MM.1S (cell line): ENCODE measurements at regions not wholly inside any gene's neighbourhood (a gene's known extent, or its start where the extent isn't known, plus 50 kb on each side); places are given as distances from the start of the nearest gene placed in this dataset.

Experiments
- DNase-seq: peaks from one replicate; pipeline ENCODE4 v3.0.0-alpha.2; 2015
- H2AFZ ChIP-seq: fragments of 300-600 bp; sonication (generic); 2 replicates; pipeline ENCODE4 v1.6.0; 2016; ENCODE audit warnings: antibody characterized with exemption, low read length
- H3F3A ChIP-seq: fragments of 300-600 bp; sonication (generic); 2 replicates; pipeline ENCODE4 v1.6.1; 2016; ENCODE audit warnings: mild to moderate bottlenecking, antibody characterized with exemption, low read length, moderate library complexity, mixed read lengths; ENCODE audit not compliant: insufficient read depth
- H3K27ac ChIP-seq: fragments of 300-600 bp; sonication (generic); 2 replicates; pipeline ENCODE4 v1.5.1; 2016; ENCODE audit warnings: mild to moderate bottlenecking, low read length
- H3K27me3 ChIP-seq: fragments of 300-600 bp; sonication (generic); replicated peaks from 2 replicates; pipeline ENCODE4 v1.6.0; 2016; ENCODE audit warnings: low read length; ENCODE audit not compliant: insufficient read depth
- H3K36me3 ChIP-seq: fragments of 300-600 bp; sonication (generic); replicated peaks from 2 replicates; pipeline ENCODE4 v1.6.1; 2016; ENCODE audit warnings: mild to moderate bottlenecking, low read length, mixed read lengths; ENCODE audit not compliant: insufficient read depth
- H3K4me1 ChIP-seq: fragments of 300-600 bp; sonication (generic); 2 replicates; pipeline ENCODE4 v1.6.1; 2016; ENCODE audit warnings: low read length, mixed read lengths
- H3K4me2 ChIP-seq: fragments of 300-600 bp; sonication (generic); 2 replicates; pipeline ENCODE4 v1.6.0; 2016; ENCODE audit warnings: low read depth, low read length
- H3K4me3 ChIP-seq: fragments of 300-600 bp; sonication (generic); 2 replicates; pipeline ENCODE4 v1.5.1; 2016; ENCODE audit warnings: low read length, mixed read lengths
- H3K79me2 ChIP-seq: fragments of 300-600 bp; sonication (generic); 2 replicates; pipeline ENCODE4 v1.6.1; 2016; ENCODE audit warnings: mixed run types, low read length, mixed read lengths
- H3K9ac ChIP-seq: fragments of 300-600 bp; sonication (generic); 2 replicates; pipeline ENCODE4 v1.6.1; 2016; ENCODE audit warnings: low read length, mixed read lengths
- H3K9me2 ChIP-seq: fragments of 300-600 bp; sonication (generic); replicated peaks from 2 replicates; pipeline ENCODE4 v1.6.1; 2016; ENCODE audit warnings: mild to moderate bottlenecking, low read length, mixed read lengths; ENCODE audit not compliant: insufficient read depth
- H3K9me3 ChIP-seq: fragments of 300-600 bp; sonication (generic); replicated peaks from 2 replicates; pipeline ENCODE4 v1.6.1; 2016; ENCODE audit warnings: mild to moderate bottlenecking, low read length, mixed read lengths; ENCODE audit not compliant: insufficient read depth
- H4K20me1 ChIP-seq: fragments of 300-600 bp; sonication (generic); 2 replicates; pipeline ENCODE4 v1.6.1; 2016; ENCODE audit warnings: mild to moderate bottlenecking, low read length, moderate library complexity, mixed read lengths; ENCODE audit not compliant: insufficient read depth
- EZH2 ChIP-seq: fragments of 300-600 bp; sonication (generic); optimal IDR thresholded peaks from 2 replicates; pipeline ENCODE3; 2017; ENCODE audit warnings: low read depth, mild to moderate bottlenecking, antibody characterized with exemption, low read length, mixed read lengths
- EZH2phosphoT487 ChIP-seq: fragments of 300-600 bp; sonication (generic); IDR thresholded peaks from 2 replicates; pipeline ENCODE4 v1.6.1; 2018; ENCODE audit warnings: antibody characterized with exemption, low read length
- TF ChIP-seq, protein P1 (sequence below): fragments of 300-600 bp; sonication (generic); IDR thresholded peaks from 2 replicates; pipeline ENCODE4 v1.5.1; 2016; ENCODE audit warnings: antibody characterized with exemption, low read length, mixed read lengths

DNA sequence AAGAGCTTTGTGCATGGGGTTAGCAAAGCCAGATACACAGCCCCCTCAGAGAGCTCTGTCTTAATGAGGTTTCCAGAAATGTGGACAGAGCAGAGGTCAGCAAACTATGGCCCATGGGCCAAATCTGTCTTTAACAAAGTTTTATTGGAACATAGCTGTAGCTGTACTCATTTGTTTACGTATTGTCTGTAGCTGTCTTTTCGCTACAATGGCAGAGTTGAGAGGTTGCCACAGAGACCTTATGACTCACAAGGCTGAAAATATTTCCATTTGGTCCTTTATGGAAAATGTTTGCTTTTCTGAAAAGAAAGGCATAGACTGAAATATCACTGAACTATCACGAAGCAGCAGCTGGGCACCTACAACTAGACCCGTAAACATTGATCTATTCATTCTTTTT lies 841.8 kb downstream of the SLC4A3 start:
- Histone ChIP-seq H3K27me3 (no peaks in the 10 kb centered on the region), H3F3A (no peaks in the 10 kb centered on the region), H3K9ac (no peak overlapping the region), H3K36me3 (no peaks in the 10 kb centered on the region), H3K27ac (no peak overlapping the region), H3K79me2 (no peaks in the 10 kb centered on the region), H3K4me1 (no peaks in the 10 kb centered on the region), H3K4me3 (no peak overlapping the region), H3K9me3 (no peaks in the 10 kb centered on the region), H3K4me2 (no peak overlapping the region), H2AFZ (no peak overlapping the region), H3K9me2 (no peaks in the 10 kb centered on the region), H4K20me1 (no peaks in the 10 kb centered on the region)
- no peak for TF ChIP-seq EZH2phosphoT487
- TF ChIP-seq, protein P1, sequence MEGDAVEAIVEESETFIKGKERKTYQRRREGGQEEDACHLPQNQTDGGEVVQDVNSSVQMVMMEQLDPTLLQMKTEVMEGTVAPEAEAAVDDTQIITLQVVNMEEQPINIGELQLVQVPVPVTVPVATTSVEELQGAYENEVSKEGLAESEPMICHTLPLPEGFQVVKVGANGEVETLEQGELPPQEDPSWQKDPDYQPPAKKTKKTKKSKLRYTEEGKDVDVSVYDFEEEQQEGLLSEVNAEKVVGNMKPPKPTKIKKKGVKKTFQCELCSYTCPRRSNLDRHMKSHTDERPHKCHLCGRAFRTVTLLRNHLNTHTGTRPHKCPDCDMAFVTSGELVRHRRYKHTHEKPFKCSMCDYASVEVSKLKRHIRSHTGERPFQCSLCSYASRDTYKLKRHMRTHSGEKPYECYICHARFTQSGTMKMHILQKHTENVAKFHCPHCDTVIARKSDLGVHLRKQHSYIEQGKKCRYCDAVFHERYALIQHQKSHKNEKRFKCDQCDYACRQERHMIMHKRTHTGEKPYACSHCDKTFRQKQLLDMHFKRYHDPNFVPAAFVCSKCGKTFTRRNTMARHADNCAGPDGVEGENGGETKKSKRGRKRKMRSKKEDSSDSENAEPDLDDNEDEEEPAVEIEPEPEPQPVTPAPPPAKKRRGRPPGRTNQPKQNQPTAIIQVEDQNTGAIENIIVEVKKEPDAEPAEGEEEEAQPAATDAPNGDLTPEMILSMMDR = no peak
- no peak for TF ChIP-seq EZH2
- DNase-seq = no peak

GRCh38 chr2:220473611-220474010 lies 846.2 kb downstream of the SLC4A3 start:
- Histone ChIP-seq H3K27me3 (no peaks in the 10 kb centered on the region), H3K9me2 (no peaks in the 10 kb centered on the region), H3K9me3 (no peaks in the 10 kb centered on the region), H3K4me3 (no peak overlapping the region), H3K9ac (no peak overlapping the region), H3K4me2 (no peak overlapping the region), H3K4me1 (no peaks in the 10 kb centered on the region), H3K79me2 (no peaks in the 10 kb centered on the region), H3F3A (no peaks in the 10 kb centered on the region), H2AFZ (no peak overlapping the region), H3K36me3 (no peaks in the 10 kb centered on the region), H4K20me1 (no peaks in the 10 kb centered on the region), H3K27ac (no peak overlapping the region)
- no peak for DNase-seq
- TF ChIP-seq, protein P1 = no peak
- no peak for TF ChIP-seq EZH2phosphoT487
- no peak for TF ChIP-seq EZH2

- no peak for DNase-seq
- H3K27ac ChIP-seq = no peak overlapping the region
- no peaks in the 10 kb centered on the region for H3K36me3 ChIP-seq
- H3K9ac ChIP-seq = no peak overlapping the region
- no peaks in the 10 kb centered on the region for H3K9me2 ChIP-seq
- H2AFZ ChIP-seq = no peak overlapping the region
- TF ChIP-seq, protein P1 = no peak
- TF ChIP-seq EZH2 (no peak), EZH2phosphoT487 (no peak)
- H3K4me2 ChIP-seq = no peak overlapping the region
- no peaks in the 10 kb centered on the region for H3K79me2 ChIP-seq
- no peaks in the 10 kb centered on the region for H4K20me1 ChIP-seq
- H3K4me1 ChIP-seq = no peaks in the 10 kb centered on the region
- H3F3A ChIP-seq = no peaks in the 10 kb centered on the region
- H3K4me3 ChIP-seq = no peak overlapping the region
- no peaks in the 10 kb centered on the region for H3K9me3 ChIP-seq
- no peaks in the 10 kb centered on the region for H3K27me3 ChIP-seq
Measured at GRCh38 chr2:220476877-220477276, 849.4 kb downstream of the SLC4A3 start.
